PC-9 (cell line): ENCODE measurements at regions not wholly inside any gene's neighbourhood (a gene's known extent, or its start where the extent isn't known, plus 50 kb on each side); places are given as distances from the start of the nearest gene placed in this dataset.

ENCODE experiments used
- CTCF ChIP-seq: fragments of 200-600 bp; sonication (generic); conservative IDR thresholded peaks from 2 replicates; pipeline ENCODE4 v1.6.1; 2017; ENCODE audit warnings: mixed run types, antibody characterized with exemption, mild to moderate bottlenecking, moderate library complexity
- EZH2 ChIP-seq: fragments of 200-600 bp; sonication (generic); IDR thresholded peaks from 2 replicates; pipeline ENCODE4 v1.8.0; 2017; ENCODE audit warnings: antibody characterized with exemption, low read depth

DNA sequence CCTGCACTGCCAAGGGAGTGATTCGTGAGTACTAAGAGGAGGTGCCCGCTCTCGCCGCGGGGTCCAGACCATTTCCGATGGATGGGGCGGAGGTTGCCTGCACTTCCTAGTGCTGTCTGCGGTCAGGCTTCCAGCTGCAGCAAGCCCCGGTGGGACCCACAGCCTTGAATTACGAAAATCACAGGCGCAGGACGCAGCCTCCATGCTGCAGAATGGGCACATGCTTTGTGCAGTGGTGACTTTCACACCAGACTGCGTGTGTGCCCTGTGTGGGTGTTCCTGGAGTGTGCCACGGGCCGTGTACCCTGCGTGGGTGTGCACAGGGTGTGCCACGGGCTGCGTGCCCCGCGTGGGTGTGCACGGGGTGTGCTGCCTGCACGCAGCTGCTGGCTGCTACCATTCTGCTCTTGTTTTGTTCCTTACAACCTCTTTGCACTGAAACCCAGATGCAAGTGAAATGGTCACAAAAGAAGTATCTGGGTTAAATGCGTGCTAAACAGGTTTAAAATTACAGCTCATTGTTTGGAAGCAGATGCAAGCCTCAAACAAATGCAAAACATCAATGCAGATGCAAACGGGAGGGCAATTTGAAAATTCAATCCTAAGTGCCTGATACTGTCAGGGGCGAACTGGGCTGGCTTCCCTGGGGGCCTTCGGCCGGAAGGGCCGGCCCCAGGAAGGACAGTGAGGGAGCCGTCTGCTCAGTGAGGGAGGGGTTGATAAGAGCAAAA lies 221.2 kb upstream of the SOX1 start:
- TF ChIP-seq CTCF (no peak), EZH2 (no peak)
